DOHH2 (cell line): ENCODE measurements at regions not wholly inside any gene's neighbourhood (a gene's known extent, or its start where the extent isn't known, plus 50 kb on each side); places are given as distances from the start of the nearest gene placed in this dataset.

ENCODE experiments used
- CTCF ChIP-seq: fragments of 200-600 bp; sonication (generic); IDR thresholded peaks from one replicate; pipeline ENCODE4 v1.5.1; 2014; ENCODE audit warnings: antibody characterized with exemption, mild to moderate bottlenecking, low read depth, low read length; ENCODE audit not compliant: poor library complexity, severe bottlenecking
- EZH2phosphoT487 ChIP-seq: fragments of 200-600 bp; sonication (generic); IDR thresholded peaks from 2 replicates; pipeline ENCODE4 v1.6.1; 2017; ENCODE audit warnings: borderline replicate concordance, mild to moderate bottlenecking, antibody characterized with exemption, low read length, moderate library complexity, mixed read lengths

GRCh38 chr7:136513744-136514143 is 354.7 kb upstream of the CHRM2 start:
- TF ChIP-seq CTCF (no peak), EZH2phosphoT487 (no peak)
